ENCODE measurements at regions not wholly inside any gene's neighbourhood (a gene's known extent, or its start where the extent isn't known, plus 50 kb on each side); places are given as distances from the start of the nearest gene placed in this dataset.

DNA sequence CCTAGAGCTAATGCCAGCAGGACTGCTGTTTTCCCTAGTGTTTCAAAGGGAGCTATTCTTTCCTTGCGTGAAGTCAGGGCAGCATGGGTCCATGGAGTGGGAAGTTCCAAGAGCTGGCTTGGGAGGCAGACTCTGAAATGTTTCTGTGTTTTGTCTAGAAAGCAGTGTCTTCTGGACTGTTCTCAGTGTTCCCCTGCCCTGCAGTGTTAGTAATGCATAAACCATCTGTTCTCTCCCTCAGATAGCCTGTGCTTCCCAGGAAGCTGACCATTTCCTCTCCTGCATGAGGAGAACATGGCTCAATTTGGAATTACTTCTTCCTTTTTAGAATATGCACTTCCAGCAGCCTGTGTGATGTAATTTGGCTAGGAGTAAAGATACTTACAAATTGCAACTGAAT, 116.7 kb upstream of the CXCL13 start:
- Histone ChIP-seq H3K27ac (no peak overlapping the region), H3K4me1 (no peaks in the 10 kb centered on the region), H3K4me3 (replicated peaks in 1 of 3) (no peak overlapping the region), H3K9me3 (no peaks in the 10 kb centered on the region), H3K36me3 (no peaks in the 10 kb centered on the region), H3K27me3 (no peaks in the 10 kb centered on the region)
- 82 to 93% methylated on average over 1 of the region's 1 CpG for WGBS, 2 donors
- no peak for DNase-seq
- intact Hi-C loops (cut with DNase I), result no loop called here
- TF ChIP-seq CTCF (IDR thresholded peaks at IDR 0.05) (no peak), POLR2A (IDR thresholded peaks at IDR 0.05) (no peak)

GRCh38 chr4:77493120-77493752, 112.4 kb upstream of the CXCL13 start:
- DNase-seq, result no peak
- intact Hi-C loops (cut with DNase I), result no loop called here
- Histone ChIP-seq H3K36me3 (no peaks in the 10 kb centered on the region), H3K4me1 (no peaks in the 10 kb centered on the region), H3K4me3 (replicated peaks in 1 of 3) (no peak overlapping the region), H3K9me3 (no peaks in the 10 kb centered on the region), H3K27ac (no peak overlapping the region), H3K27me3 (no peaks in the 10 kb centered on the region)
- TF ChIP-seq POLR2A (IDR thresholded peaks at IDR 0.05) (no peak), CTCF (IDR thresholded peaks at IDR 0.05) (no peak)
- WGBS, 2 donors, result 87 to 89% methylated on average over 1 of the region's 1 CpG

DNA sequence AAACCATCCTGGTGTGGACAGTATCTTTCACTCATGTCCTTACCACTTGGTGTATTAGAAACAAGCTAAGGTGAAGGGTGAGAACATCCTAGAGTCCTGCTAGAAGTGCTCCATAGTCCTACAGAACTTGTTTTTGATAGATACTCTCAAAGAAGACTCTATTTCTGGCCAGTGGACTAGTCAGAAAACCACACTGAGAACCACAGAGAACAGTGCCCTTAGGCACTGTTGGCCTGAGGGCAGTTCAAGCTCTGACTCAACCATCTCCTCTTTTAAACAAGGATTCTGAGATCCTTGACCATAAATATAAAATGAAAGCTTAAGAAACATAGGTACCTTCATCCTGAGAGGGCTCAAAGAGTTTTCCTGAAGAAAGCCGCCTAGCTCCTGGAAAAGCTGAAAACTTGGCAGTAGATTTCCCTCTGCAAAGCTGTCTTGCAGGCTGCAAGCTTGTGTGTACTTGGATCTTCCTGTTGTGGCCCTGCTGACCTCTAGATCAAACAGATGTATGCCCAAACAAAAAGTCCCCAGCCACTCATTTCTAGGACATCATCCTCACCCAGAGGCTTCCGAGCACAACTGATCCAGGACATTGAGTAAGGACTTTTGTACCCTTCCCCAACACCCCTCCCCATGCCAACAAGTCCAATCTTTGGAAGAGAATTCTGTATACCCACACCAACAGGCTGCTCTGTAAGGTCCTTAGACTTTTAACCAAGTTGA, 111.6 kb upstream of the CXCL13 start:
- TF ChIP-seq CTCF (IDR thresholded peaks at IDR 0.05), result no peak
- no peak for TF ChIP-seq POLR2A (IDR thresholded peaks at IDR 0.05)
- H3K36me3 ChIP-seq, result no peaks in the 10 kb centered on the region
- no peak overlapping the region for H3K4me3 ChIP-seq (replicated peaks in 1 of 3)
- 85 to 98% methylated on average over 2 of the region's 2 CpGs for WGBS, 2 donors
- H3K4me1 ChIP-seq, result no peaks in the 10 kb centered on the region
- H3K27me3 ChIP-seq, result no peaks in the 10 kb centered on the region
- intact Hi-C loops (cut with DNase I), result no loop called here
- no peak overlapping the region for H3K27ac ChIP-seq
- DNase-seq, result no peak
- H3K9me3 ChIP-seq, result no peaks in the 10 kb centered on the region

- Histone ChIP-seq H3K27me3 (no peaks in the 10 kb centered on the region), H3K9me3 (no peaks in the 10 kb centered on the region), H3K4me3 (replicated peaks in 1 of 3) (no peak overlapping the region), H3K27ac (no peak overlapping the region), H3K4me1 (no peaks in the 10 kb centered on the region), H3K36me3 (no peaks in the 10 kb centered on the region)
- intact Hi-C loops (cut with DNase I), result no loop called here
- no peak for DNase-seq
- no peak for TF ChIP-seq CTCF (IDR thresholded peaks at IDR 0.05)
- TF ChIP-seq POLR2A (IDR thresholded peaks at IDR 0.05), result no peak
These were observed 109.2 kb upstream of the CXCL13 start for GRCh38 chr4:77496457-77496856.

- no peaks in the 10 kb centered on the region for H3K4me1 ChIP-seq
- no peak for TF ChIP-seq POLR2A (IDR thresholded peaks at IDR 0.05)
- no peak for TF ChIP-seq CTCF (IDR thresholded peaks at IDR 0.05)
- no peaks in the 10 kb centered on the region for H3K36me3 ChIP-seq
- intact Hi-C loops (cut with DNase I), result no loop called here
- no peak for DNase-seq
- H3K27me3 ChIP-seq, result no peaks in the 10 kb centered on the region
- H3K27ac ChIP-seq, result no peak overlapping the region
- no peak overlapping the region for H3K4me3 ChIP-seq (replicated peaks in 1 of 3)
- H3K9me3 ChIP-seq, result no peaks in the 10 kb centered on the region
- WGBS, 2 donors, result 83 to 86% methylated on average over 3 of the region's 3 CpGs
These were observed 104.8 kb upstream of the CXCL13 start for GRCh38 chr4:77500801-77501200.

All from thyroid gland (tissue), 4 donors.